ENCODE measurements at regions not wholly inside any gene's neighbourhood (a gene's known extent, or its start where the extent isn't known, plus 50 kb on each side); places are given as distances from the start of the nearest gene placed in this dataset.

GRCh38 chrX:67780694-67781109 lies 236.9 kb downstream of the AR start:
- no peak for TF ChIP-seq CTCF (IDR thresholded peaks at IDR 0.05)
- no peak overlapping the region for H3K27ac ChIP-seq

GRCh38 chrX:67781132-67781531 lies 237.3 kb downstream of the AR start:
- no peak overlapping the region for H3K4me2 ChIP-seq (ENCODE audit: low read length)
- H3K4me3 ChIP-seq (ENCODE audit: low read depth, low read length), result no peak overlapping the region
- no peaks in the 10 kb centered on the region for H3K4me1 ChIP-seq
- H3K9ac ChIP-seq, result no peak overlapping the region
- no peaks in the 10 kb centered on the region for H3K36me3 ChIP-seq (ENCODE audit: control insufficient read depth, insufficient read depth, low read length)
- H3K27ac ChIP-seq, result no peak overlapping the region
- H3K9me3 ChIP-seq (ENCODE audit: control insufficient read depth, low read length), result no peaks in the 10 kb centered on the region
- no peak overlapping the region for H2AFZ ChIP-seq
- H3K27me3 ChIP-seq (ENCODE audit: control insufficient read depth, insufficient read depth, low read length), result no peaks in the 10 kb centered on the region
- no peaks in the 10 kb centered on the region for H3K79me2 ChIP-seq
- no peak for TF ChIP-seq CTCF (IDR thresholded peaks at IDR 0.05)

More at GRCh38 chrX:67780694-67781109, 236.9 kb downstream of the AR start:
- H3K9me3 ChIP-seq (ENCODE audit: control insufficient read depth, low read length), result no peaks in the 10 kb centered on the region
- no peaks in the 10 kb centered on the region for H3K4me1 ChIP-seq
- no peak overlapping the region for H3K4me3 ChIP-seq (ENCODE audit: low read depth, low read length)
- H3K27me3 ChIP-seq (ENCODE audit: control insufficient read depth, insufficient read depth, low read length), result no peaks in the 10 kb centered on the region
- H3K36me3 ChIP-seq (ENCODE audit: control insufficient read depth, insufficient read depth, low read length), result no peaks in the 10 kb centered on the region
- H3K9ac ChIP-seq, result no peak overlapping the region
- peak overlapping the region; percentile 28 for H2AFZ ChIP-seq
- no peaks in the 10 kb centered on the region for H3K79me2 ChIP-seq
- no peak overlapping the region for H3K4me2 ChIP-seq (ENCODE audit: low read length)

DNA sequence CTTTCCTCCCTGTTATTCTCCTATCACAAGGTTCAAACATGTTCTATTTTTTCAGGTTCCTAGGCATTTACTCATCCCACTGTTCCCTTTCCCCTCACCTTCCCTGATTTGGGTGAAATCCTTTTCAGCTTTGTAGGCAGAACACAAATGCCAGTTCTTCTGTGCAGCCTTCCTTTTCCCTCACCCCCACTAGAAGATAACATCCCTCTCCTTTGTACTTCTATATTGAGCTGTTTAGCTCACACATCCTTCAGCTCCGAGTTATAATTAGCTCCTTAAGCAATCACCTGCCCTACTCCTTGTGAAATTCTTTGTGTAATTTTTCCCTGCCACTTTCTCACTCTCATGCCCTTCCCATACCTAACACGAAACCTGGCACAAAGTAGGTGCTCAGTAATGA lies 240.9 kb downstream of the AR start:
- H3K36me3 ChIP-seq (ENCODE audit: control insufficient read depth, insufficient read depth, low read length), result no peaks in the 10 kb centered on the region
- no peak for TF ChIP-seq CTCF (IDR thresholded peaks at IDR 0.05)
- no peaks in the 10 kb centered on the region for H3K79me2 ChIP-seq
- no peak overlapping the region for H3K4me2 ChIP-seq (ENCODE audit: low read length)
- H3K9ac ChIP-seq, result no peak overlapping the region
- no peaks in the 10 kb centered on the region for H3K9me3 ChIP-seq (ENCODE audit: control insufficient read depth, low read length)
- H2AFZ ChIP-seq, result no peak overlapping the region
- no peak overlapping the region for H3K4me3 ChIP-seq (ENCODE audit: low read depth, low read length)
- H3K27me3 ChIP-seq (ENCODE audit: control insufficient read depth, insufficient read depth, low read length), result no peaks in the 10 kb centered on the region
- H3K4me1 ChIP-seq, result no peaks in the 10 kb centered on the region
- H3K27ac ChIP-seq, result no peak overlapping the region

GRCh38 chrX:67787196-67787595 lies 243.4 kb downstream of the AR start:
- H3K4me3 ChIP-seq (ENCODE audit: low read depth, low read length), result no peak overlapping the region
- H2AFZ ChIP-seq, result no peak overlapping the region
- H3K9me3 ChIP-seq (ENCODE audit: control insufficient read depth, low read length), result no peaks in the 10 kb centered on the region
- H3K27ac ChIP-seq, result no peak overlapping the region
- H3K36me3 ChIP-seq (ENCODE audit: control insufficient read depth, insufficient read depth, low read length), result no peaks in the 10 kb centered on the region
- H3K27me3 ChIP-seq (ENCODE audit: control insufficient read depth, insufficient read depth, low read length), result no peaks in the 10 kb centered on the region
- no peaks in the 10 kb centered on the region for H3K79me2 ChIP-seq
- H3K4me2 ChIP-seq (ENCODE audit: low read length), result no peak overlapping the region
- H3K4me1 ChIP-seq, result no peaks in the 10 kb centered on the region
- H3K9ac ChIP-seq, result no peak overlapping the region
- no peak for TF ChIP-seq CTCF (IDR thresholded peaks at IDR 0.05)

GRCh38 chrX:67789536-67789935 lies 245.7 kb downstream of the AR start:
- Histone ChIP-seq H2AFZ (no peak overlapping the region), H3K4me1 (no peaks in the 10 kb centered on the region), H3K27me3 (ENCODE audit: control insufficient read depth, insufficient read depth, low read length) (no peaks in the 10 kb centered on the region), H3K9ac (no peak overlapping the region), H3K9me3 (ENCODE audit: control insufficient read depth, low read length) (no peaks in the 10 kb centered on the region), H3K4me2 (ENCODE audit: low read length) (no peak overlapping the region), H3K36me3 (ENCODE audit: control insufficient read depth, insufficient read depth, low read length) (no peaks in the 10 kb centered on the region), H3K27ac (no peak overlapping the region), H3K79me2 (no peaks in the 10 kb centered on the region), H3K4me3 (ENCODE audit: low read depth, low read length) (no peak overlapping the region)
- no peak for TF ChIP-seq CTCF (IDR thresholded peaks at IDR 0.05)

Measured in parathyroid adenoma (tissue), 2 donors.